ENCODE measurements at regions not wholly inside any gene's neighbourhood (a gene's known extent, or its start where the extent isn't known, plus 50 kb on each side); places are given as distances from the start of the nearest gene placed in this dataset.

GRCh38 chr6:14284969-14285590 lies 167.5 kb downstream of the CD83 start:
- TF ChIP-seq CTCF (IDR thresholded peaks at IDR 0.05; ENCODE audit: low read length) (no peak), EZH2phosphoT487 (IDR thresholded peaks at IDR 0.05; ENCODE audit: low read length) (no peak)

Measured in MM.1S (cell line).